HG02678 (cell line): ENCODE measurements at regions not wholly inside any gene's neighbourhood (a gene's known extent, or its start where the extent isn't known, plus 50 kb on each side); places are given as distances from the start of the nearest gene placed in this dataset.
A peak's percentile ranks its signal among the peaks of the same experiment; 100 is the strongest.

Source experiments
- ATAC-seq: cut with Tn5 transposase; IDR thresholded peaks from one replicate; pipeline ENCODE4 v1.9.1; 2021; ENCODE audit warnings: mild to moderate bottlenecking, moderate library complexity; ENCODE audit not compliant: unreplicated experiment

- no peak for ATAC-seq
Observed at GRCh38 chr7:11290863-11291262, 317.2 kb downstream of the PHF14 start.

- ATAC-seq, result no peak
Observed at GRCh38 chr7:11294218-11294617, 320.5 kb downstream of the PHF14 start.

- ATAC-seq, result no peak
Observed at GRCh38 chr7:11294965-11295364, 321.3 kb downstream of the PHF14 start.

GRCh38 chr7:11297126-11297625, 323.5 kb downstream of the PHF14 start:
- no peak for ATAC-seq

- ATAC-seq, result no peak
Observed at GRCh38 chr7:11297764-11298163, 324.1 kb downstream of the PHF14 start.

- ATAC-seq, result no peak
Observed at GRCh38 chr7:11298220-11298619, 324.5 kb downstream of the PHF14 start.

- no peak for ATAC-seq
Observed at GRCh38 chr7:11300241-11300640, 326.6 kb downstream of the PHF14 start.

GRCh38 chr7:11302121-11302520, 328.4 kb downstream of the PHF14 start:
- no peak for ATAC-seq

- no peak for ATAC-seq
Observed at GRCh38 chr7:11313801-11314200, 340.1 kb downstream of the PHF14 start.

- peak; percentile 50 for ATAC-seq
Observed at GRCh38 chr7:11315666-11316258, 342.1 kb downstream of the PHF14 start.

GRCh38 chr7:11317766-11318165, 344.1 kb downstream of the PHF14 start:
- ATAC-seq, result no peak

- no peak for ATAC-seq
Observed at GRCh38 chr7:11319491-11320274, 346.0 kb downstream of the PHF14 start.
